HepG2 (cell line): ENCODE measurements at regions not wholly inside any gene's neighbourhood (a gene's known extent, or its start where the extent isn't known, plus 50 kb on each side); places are given as distances from the start of the nearest gene placed in this dataset.

Experiments used
- ATAC-seq: fragments of 200-7000 bp; cut with Tn5 transposase; 3 replicates; pipeline ENCODE4 v1.9.1; 2020; ENCODE audit warnings: mild to moderate bottlenecking, moderate library complexity
- BruUV-seq: library from RNA; stranded (reverse); fragments of 400-500 nt; replicated peaks from 2 replicates; lab custom pipeline; 2021; lab: Mats Ljungman, UMichigan
- CTCF ChIA-PET: fragments of 300-600 bp; formaldehyde crosslinking; extraction: SDS; loops from one replicate; lab custom pipeline; 2021; ENCODE audit warnings: low total read pairs, inconsistent platforms, low intra/inter-chr PET ratio; lab: Yijun Ruan, JAX
- POLR2A ChIA-PET: fragments of 350-600 bp; sonication (Branson Sonifier 250); formaldehyde crosslinking; loops from one replicate; lab custom pipeline; 2020; ENCODE audit warnings: antibody characterized with exemption, inconsistent platforms; lab: Yijun Ruan, JAX
- DNase-seq: peaks from one replicate; pipeline ENCODE4 v3.0.0-alpha.2; 2015; ENCODE audit warnings: low spot score
- FAIRE-seq: peaks from 3 replicates; lab custom pipeline; 2011; peaks lifted over from hg19 to GRCh38; lab: Jason Lieb, UNC
- H2AFZ ChIP-seq: one replicate; pipeline ENCODE4 v1.6.1; 2011; ENCODE audit warnings: low read length, inconsistent platforms
- H3K27ac ChIP-seq: fragments of 300-600 bp; 3 replicates; pipeline ENCODE4 v1.8.0; 2011; ENCODE audit warnings: mixed run types, mild to moderate bottlenecking, mixed read lengths, low read length, inconsistent platforms; ENCODE audit not compliant: insufficient read depth; ENCODE audit errors: extremely low read length
- H3K27me3 ChIP-seq, 2 experiments: fragments of 200-600 bp in 1 of 2; 2 replicates in 1 of 2; 3 replicates in 1 of 2; pipeline versions ENCODE4 v1.6.0 to v1.8.0; 2011; ENCODE audit warnings: low read length in 2 of 2, mild to moderate bottlenecking in 2 of 2, moderate library complexity in 2 of 2, inconsistent platforms in 1 of 2; ENCODE audit not compliant: insufficient read depth in 2 of 2, control insufficient read depth in 1 of 2
- H3K36me3 ChIP-seq, 2 experiments: fragments of 200-600 bp in 1 of 2; replicated peaks in 1 of 2; 2 replicates in 1 of 2; 3 replicates in 1 of 2; pipeline versions ENCODE4 v1.5.1 to v1.8.0; 2011; ENCODE audit warnings: low read length in 2 of 2, inconsistent platforms in 1 of 2; ENCODE audit not compliant: insufficient read depth in 2 of 2, control insufficient read depth in 1 of 2
- H3K4me1 ChIP-seq: 2 replicates; pipeline ENCODE4 v1.5.1; 2012; ENCODE audit warnings: low read length, inconsistent platforms; ENCODE audit not compliant: insufficient read depth
- H3K4me2 ChIP-seq: 2 replicates; pipeline ENCODE4 v1.6.0; 2011; ENCODE audit warnings: low read depth, low read length, inconsistent platforms
- H3K4me3 ChIP-seq, 3 experiments: fragments of 200-600 bp in 1 of 3; sonication (generic), shearing (Covaris generic) in 1 of 3; replicated peaks in 1 of 3; 2 replicates each; pipeline ENCODE4 v1.5.1; 2011 to 2016; ENCODE audit warnings: low read length in 3 of 3, inconsistent platforms in 2 of 3, low read depth in 2 of 3, mild to moderate bottlenecking in 2 of 3, control low read depth in 1 of 3, mixed read lengths in 1 of 3; ENCODE audit not compliant: insufficient read depth in 1 of 3
- H3K79me2 ChIP-seq: one replicate; pipeline ENCODE4 v1.6.1; 2011; ENCODE audit warnings: low read length, inconsistent platforms; ENCODE audit not compliant: insufficient read depth
- H3K9ac ChIP-seq: 2 replicates; pipeline ENCODE4 v1.6.0; 2011; ENCODE audit warnings: mild to moderate bottlenecking, low read depth, low read length, inconsistent platforms; ENCODE audit not compliant: insufficient read depth
- H3K9me3 ChIP-seq: 2 replicates; pipeline ENCODE4 v1.5.1; 2012; ENCODE audit warnings: mild to moderate bottlenecking, low read length
- H4K20me1 ChIP-seq: 2 replicates; pipeline ENCODE4 v1.6.0; 2011; ENCODE audit warnings: inconsistent platforms, mild to moderate bottlenecking, low read length, moderate library complexity; ENCODE audit not compliant: insufficient read depth
- BHLHE40 ChIP-seq: IDR thresholded peaks from 2 replicates; pipeline ENCODE4 v1.6.1; 2011; ENCODE audit warnings: low read length, improper control_type of control experiment
- NR2F2 ChIP-seq: IDR thresholded peaks from 2 replicates; pipeline ENCODE4 v1.6.1; 2012; ENCODE audit warnings: low read depth, inconsistent platforms, borderline replicate concordance
- SALL2 ChIP-seq: sonication (generic); formaldehyde crosslinking; IDR thresholded peaks from 2 replicates; pipeline ENCODE4 v1.8.1; 2023; ENCODE audit warnings: mild to moderate bottlenecking, missing genetic modification reagents, inconsistent platforms
- TAF1 ChIP-seq: sonication (generic); formaldehyde crosslinking; IDR thresholded peaks from 2 replicates; pipeline ENCODE4 v1.4.0; 2020; ENCODE audit warnings: missing genetic modification reagents
- XBP1 ChIP-seq: sonication (generic); formaldehyde crosslinking; IDR thresholded peaks from 2 replicates; pipeline ENCODE4 v1.5.0; 2020; ENCODE audit warnings: missing genetic modification reagents
- ZNF33B ChIP-seq: sonication (generic); formaldehyde crosslinking; IDR thresholded peaks from 2 replicates; pipeline ENCODE4 v1.5.1; 2020; ENCODE audit warnings: mild to moderate bottlenecking, missing genetic modification reagents
- WGBS: methylation state at CpG from one replicate; pipeline ENCODE4 v1.1.6; 2017; ENCODE audit warnings: low lambda C conversion rate; 5-methylcytosine and 5-hydroxymethylcytosine counted together
- in situ Hi-C: cut with HindIII; loops from 2 replicates; pipeline ENCODE4 v1.10.0; 2017; ENCODE audit warnings: low pct_unique_long_range_greater_than_20kb; ENCODE audit not compliant: extremely low pct_ligation_motif_present
- intact Hi-C: fragments of 100-400 bp; cut with micrococcal nuclease; formaldehyde crosslinking; loops from one replicate; pipeline ENCODE4 v1.10.0; 2022; ENCODE audit not compliant: unreplicated experiment
- TF ChIP-seq, protein P1 (sequence below): sonication (generic); formaldehyde crosslinking; IDR thresholded peaks from 2 replicates; pipeline ENCODE4 v1.4.0; 2020; ENCODE audit warnings: missing genetic modification reagents
- TF ChIP-seq, protein P2 (sequence below): sonication (generic); formaldehyde crosslinking; IDR thresholded peaks from 2 replicates; pipeline ENCODE4 v1.5.1; 2020; ENCODE audit warnings: mild to moderate bottlenecking, missing genetic modification reagents, moderate library complexity
- TF ChIP-seq, protein P3 (sequence below): IDR thresholded peaks from 2 replicates; pipeline ENCODE4 v1.6.1; 2016; ENCODE audit warnings: missing compliant biosample characterization, missing genetic modification reagents, borderline replicate concordance

DNA sequence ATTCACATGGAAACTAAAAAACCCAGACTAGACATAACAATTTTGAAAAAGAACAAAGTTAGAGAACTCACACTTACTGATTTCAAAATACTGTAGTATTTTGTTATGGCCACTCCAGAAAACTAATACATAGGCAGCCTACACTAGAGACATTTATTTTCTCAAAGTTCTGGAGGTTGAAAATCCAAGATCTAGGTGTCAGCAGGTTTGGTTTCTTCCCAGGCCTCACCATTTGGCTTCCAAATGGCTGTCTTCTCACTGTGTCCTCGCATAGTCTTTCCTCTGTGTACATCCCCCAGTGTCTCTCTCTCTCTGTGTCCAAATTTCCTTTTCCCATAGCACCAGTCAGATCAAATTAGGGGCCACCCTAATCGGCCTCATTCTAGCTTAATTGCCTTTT, 95.0 kb downstream of the NR4A2 start:
- TF ChIP-seq TAF1 (no peak), NR2F2 (no peak), BHLHE40 (no peak), ZNF33B (CRISPR knock-in tag) (no peak), XBP1 (CRISPR knock-in tag) (no peak), SALL2 (CRISPR knock-in tag) (no peak)
- TF ChIP-seq, protein P1, sequence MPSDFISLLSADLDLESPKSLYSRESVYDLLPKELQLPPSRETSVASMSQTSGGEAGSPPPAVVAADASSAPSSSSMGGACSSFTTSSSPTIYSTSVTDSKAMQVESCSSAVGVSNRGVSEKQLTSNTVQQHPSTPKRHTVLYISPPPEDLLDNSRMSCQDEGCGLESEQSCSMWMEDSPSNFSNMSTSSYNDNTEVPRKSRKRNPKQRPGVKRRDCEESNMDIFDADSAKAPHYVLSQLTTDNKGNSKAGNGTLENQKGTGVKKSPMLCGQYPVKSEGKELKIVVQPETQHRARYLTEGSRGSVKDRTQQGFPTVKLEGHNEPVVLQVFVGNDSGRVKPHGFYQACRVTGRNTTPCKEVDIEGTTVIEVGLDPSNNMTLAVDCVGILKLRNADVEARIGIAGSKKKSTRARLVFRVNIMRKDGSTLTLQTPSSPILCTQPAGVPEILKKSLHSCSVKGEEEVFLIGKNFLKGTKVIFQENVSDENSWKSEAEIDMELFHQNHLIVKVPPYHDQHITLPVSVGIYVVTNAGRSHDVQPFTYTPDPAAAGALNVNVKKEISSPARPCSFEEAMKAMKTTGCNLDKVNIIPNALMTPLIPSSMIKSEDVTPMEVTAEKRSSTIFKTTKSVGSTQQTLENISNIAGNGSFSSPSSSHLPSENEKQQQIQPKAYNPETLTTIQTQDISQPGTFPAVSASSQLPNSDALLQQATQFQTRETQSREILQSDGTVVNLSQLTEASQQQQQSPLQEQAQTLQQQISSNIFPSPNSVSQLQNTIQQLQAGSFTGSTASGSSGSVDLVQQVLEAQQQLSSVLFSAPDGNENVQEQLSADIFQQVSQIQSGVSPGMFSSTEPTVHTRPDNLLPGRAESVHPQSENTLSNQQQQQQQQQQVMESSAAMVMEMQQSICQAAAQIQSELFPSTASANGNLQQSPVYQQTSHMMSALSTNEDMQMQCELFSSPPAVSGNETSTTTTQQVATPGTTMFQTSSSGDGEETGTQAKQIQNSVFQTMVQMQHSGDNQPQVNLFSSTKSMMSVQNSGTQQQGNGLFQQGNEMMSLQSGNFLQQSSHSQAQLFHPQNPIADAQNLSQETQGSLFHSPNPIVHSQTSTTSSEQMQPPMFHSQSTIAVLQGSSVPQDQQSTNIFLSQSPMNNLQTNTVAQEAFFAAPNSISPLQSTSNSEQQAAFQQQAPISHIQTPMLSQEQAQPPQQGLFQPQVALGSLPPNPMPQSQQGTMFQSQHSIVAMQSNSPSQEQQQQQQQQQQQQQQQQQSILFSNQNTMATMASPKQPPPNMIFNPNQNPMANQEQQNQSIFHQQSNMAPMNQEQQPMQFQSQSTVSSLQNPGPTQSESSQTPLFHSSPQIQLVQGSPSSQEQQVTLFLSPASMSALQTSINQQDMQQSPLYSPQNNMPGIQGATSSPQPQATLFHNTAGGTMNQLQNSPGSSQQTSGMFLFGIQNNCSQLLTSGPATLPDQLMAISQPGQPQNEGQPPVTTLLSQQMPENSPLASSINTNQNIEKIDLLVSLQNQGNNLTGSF = no peak
- TF ChIP-seq, protein P2, sequence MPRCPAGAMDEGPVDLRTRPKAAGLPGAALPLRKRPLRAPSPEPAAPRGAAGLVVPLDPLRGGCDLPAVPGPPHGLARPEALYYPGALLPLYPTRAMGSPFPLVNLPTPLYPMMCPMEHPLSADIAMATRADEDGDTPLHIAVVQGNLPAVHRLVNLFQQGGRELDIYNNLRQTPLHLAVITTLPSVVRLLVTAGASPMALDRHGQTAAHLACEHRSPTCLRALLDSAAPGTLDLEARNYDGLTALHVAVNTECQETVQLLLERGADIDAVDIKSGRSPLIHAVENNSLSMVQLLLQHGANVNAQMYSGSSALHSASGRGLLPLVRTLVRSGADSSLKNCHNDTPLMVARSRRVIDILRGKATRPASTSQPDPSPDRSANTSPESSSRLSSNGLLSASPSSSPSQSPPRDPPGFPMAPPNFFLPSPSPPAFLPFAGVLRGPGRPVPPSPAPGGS (CRISPR knock-in tag) = no peak
- TF ChIP-seq, protein P3, sequence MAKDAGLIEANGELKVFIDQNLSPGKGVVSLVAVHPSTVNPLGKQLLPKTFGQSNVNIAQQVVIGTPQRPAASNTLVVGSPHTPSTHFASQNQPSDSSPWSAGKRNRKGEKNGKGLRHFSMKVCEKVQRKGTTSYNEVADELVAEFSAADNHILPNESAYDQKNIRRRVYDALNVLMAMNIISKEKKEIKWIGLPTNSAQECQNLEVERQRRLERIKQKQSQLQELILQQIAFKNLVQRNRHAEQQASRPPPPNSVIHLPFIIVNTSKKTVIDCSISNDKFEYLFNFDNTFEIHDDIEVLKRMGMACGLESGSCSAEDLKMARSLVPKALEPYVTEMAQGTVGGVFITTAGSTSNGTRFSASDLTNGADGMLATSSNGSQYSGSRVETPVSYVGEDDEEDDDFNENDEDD (CRISPR knock-in tag) = no peak
- ChIA-PET CTCF (no interaction called here), POLR2A (no interaction called here)
- H4K20me1 ChIP-seq = no peaks in the 10 kb centered on the region
- H3K9me3 ChIP-seq = peaks cover 39% of the 10 kb centered on the region
- ATAC-seq = no peak
- H3K36me3 ChIP-seq = no peaks in the 10 kb centered on the region
- no peaks in the 10 kb centered on the region for H3K79me2 ChIP-seq
- intact Hi-C loops (no loop called here), in situ Hi-C loops (no loop called here)
- no TSS peak for BruUV-seq
- no peak for DNase-seq
- H3K4me2 ChIP-seq = no peak overlapping the region
- H3K27ac ChIP-seq = no peak overlapping the region
- H3K4me1 ChIP-seq = no peaks in the 10 kb centered on the region
- FAIRE-seq = no peak
- no peak overlapping the region for H3K4me3 ChIP-seq
- no peak overlapping the region for H3K9ac ChIP-seq
- H2AFZ ChIP-seq = no peak overlapping the region
- WGBS = 27% methylated on average over 2 of the region's 2 CpGs
- H3K27me3 ChIP-seq = no peaks in the 10 kb centered on the region
